Panc1 (cell line): ENCODE measurements at regions not wholly inside any gene's neighbourhood (a gene's known extent, or its start where the extent isn't known, plus 50 kb on each side); places are given as distances from the start of the nearest gene placed in this dataset.

Source experiments
- ATAC-seq: fragments of 200-7000 bp; cut with Tn5 transposase; 2 replicates; pipeline ENCODE4 v1.9.1; 2020; ENCODE audit warnings: mild to moderate bottlenecking, moderate library complexity
- BruUV-seq: library from RNA; stranded (reverse); fragments of 400-500 nt; replicated peaks from 2 replicates; lab custom pipeline; 2021; lab: Mats Ljungman, UMichigan
- CTCF ChIA-PET: fragments of 300-600 bp; sonication (Branson Sonifier 250); formaldehyde crosslinking; loops from one replicate; lab custom pipeline; 2022; ENCODE audit warnings: antibody characterized with exemption; lab: Charles Lee
- POLR2A ChIA-PET: fragments of 300-600 bp; sonication (Branson Sonifier 250); formaldehyde crosslinking; loops from one replicate; lab custom pipeline; 2022; ENCODE audit warnings: antibody characterized with exemption; lab: Charles Lee
- DNase-seq: peaks from one replicate; pipeline ENCODE4 v3.0.0-alpha.2; 2010; ENCODE audit warnings: low read depth, low spot score
- H3K27ac ChIP-seq: 2 replicates; pipeline ENCODE4 v1.5.1; 2011; ENCODE audit warnings: mild to moderate bottlenecking, low read length, inconsistent platforms
- H3K27me3 ChIP-seq: fragments of 200-500 bp; sonication (Bioruptor generic); 2 replicates; pipeline ENCODE4 v1.6.0; 2014; ENCODE audit warnings: low read length, inconsistent platforms; ENCODE audit not compliant: control insufficient read depth, insufficient read depth
- H3K36me3 ChIP-seq: fragments of 200-500 bp; sonication (Bioruptor generic); 2 replicates; pipeline ENCODE4 v1.5.1; 2014; ENCODE audit warnings: inconsistent platforms, mild to moderate bottlenecking, low read length, moderate library complexity; ENCODE audit not compliant: control insufficient read depth, insufficient read depth
- H3K4me1 ChIP-seq: 2 replicates; pipeline ENCODE4 v1.5.1; 2011; ENCODE audit warnings: inconsistent platforms, mild to moderate bottlenecking, low read length, moderate library complexity; ENCODE audit not compliant: control insufficient read depth, insufficient read depth
- H3K4me3 ChIP-seq, 2 experiments: 2 replicates each; pipeline ENCODE4 v1.5.1; 2011 to 2012; ENCODE audit warnings: low read depth in 2 of 2, low read length in 2 of 2, mild to moderate bottlenecking in 2 of 2, inconsistent platforms in 1 of 2, moderate library complexity in 1 of 2
- H3K9me3 ChIP-seq: fragments of 200-500 bp; sonication (Bioruptor generic); 2 replicates; pipeline ENCODE4 v1.5.1; 2014; ENCODE audit warnings: low read depth, mild to moderate bottlenecking, inconsistent platforms, low read length, moderate library complexity; ENCODE audit not compliant: control insufficient read depth, insufficient read depth
- CTCF ChIP-seq: fragments of 450-650 bp; IDR thresholded peaks from 2 replicates; pipeline ENCODE4 v1.5.1; 2017; ENCODE audit warnings: mild to moderate bottlenecking
- POLR2AphosphoS5 ChIP-seq: IDR thresholded peaks from 2 replicates; pipeline ENCODE4 v1.6.1; 2012; ENCODE audit warnings: mild to moderate bottlenecking, low read depth, low read length, moderate library complexity
- REST ChIP-seq, 2 experiments: IDR thresholded peaks; 2 replicates each; pipeline ENCODE4 v1.6.1; 2011 to 2012; ENCODE audit warnings: low read depth in 2 of 2, control low read depth in 1 of 2, low read length in 1 of 2, mild to moderate bottlenecking in 1 of 2, moderate library complexity in 1 of 2; ENCODE audit not compliant: insufficient read depth in 1 of 2
- SIN3A ChIP-seq: IDR thresholded peaks from 2 replicates; pipeline ENCODE4 v1.6.1; 2012; ENCODE audit warnings: low read depth, mild to moderate bottlenecking, low read length, moderate library complexity, borderline replicate concordance; ENCODE audit not compliant: insufficient read depth
- TCF7L2 ChIP-seq: IDR thresholded peaks from 2 replicates; pipeline ENCODE4 v1.6.1; 2011; ENCODE audit warnings: mild to moderate bottlenecking, low read depth, low read length, inconsistent platforms
- in situ Hi-C: cut with HindIII; loops from 2 replicates; pipeline ENCODE4 v1.10.0; 2016; ENCODE audit warnings: low sequenced_read_pairs, low pct_unique_long_range_greater_than_20kb
- intact Hi-C: fragments of 100-400 bp; cut with micrococcal nuclease; formaldehyde crosslinking; loops from one replicate; pipeline ENCODE4 v1.10.0; 2022; ENCODE audit not compliant: unreplicated experiment

DNA sequence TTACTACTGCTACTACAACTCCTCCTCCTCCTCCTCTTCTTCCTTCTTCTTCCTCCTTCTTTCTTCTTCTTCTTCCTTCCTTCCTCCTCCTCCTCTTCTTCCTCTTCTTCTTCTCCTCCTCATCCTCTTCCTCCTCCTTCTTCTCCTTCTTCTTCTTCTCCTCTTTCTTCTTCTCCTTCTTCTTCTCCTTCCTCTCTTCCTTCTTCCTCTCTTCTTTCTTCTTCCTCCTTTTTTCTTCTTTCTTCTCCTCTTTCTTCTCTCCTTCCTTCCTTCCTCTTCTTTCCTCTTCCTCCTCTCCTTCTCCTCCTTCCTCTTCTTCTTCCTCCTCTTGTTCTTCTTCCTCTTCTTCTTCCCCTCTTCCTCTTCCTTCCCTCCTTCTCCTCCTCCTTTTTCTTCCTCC is 94.7 kb upstream of the MYO16 start:
- ChIA-PET POLR2A (no interaction called here), CTCF (no interaction called here)
- Histone ChIP-seq H3K4me1 (no peaks in the 10 kb centered on the region), H3K36me3 (no peaks in the 10 kb centered on the region), H3K4me3 (no peak overlapping the region), H3K27me3 (no peaks in the 10 kb centered on the region), H3K27ac (no peak overlapping the region), H3K9me3 (no peaks in the 10 kb centered on the region)
- DNase-seq (no peak), ATAC-seq (no peak)
- no peak for TF ChIP-seq TCF7L2
- no peak for TF ChIP-seq SIN3A
- TF ChIP-seq POLR2AphosphoS5: no peak
- no peak for TF ChIP-seq CTCF
- TF ChIP-seq REST (IDR thresholded peaks at IDR 0.05; ENCODE audit: insufficient read depth in 1 of 2, low read depth in 2 of 2, low read length in 1 of 2): no peak
- no TSS peak for BruUV-seq
- intact Hi-C loops: no loop called here
- in situ Hi-C loops: no loop called here

DNA sequence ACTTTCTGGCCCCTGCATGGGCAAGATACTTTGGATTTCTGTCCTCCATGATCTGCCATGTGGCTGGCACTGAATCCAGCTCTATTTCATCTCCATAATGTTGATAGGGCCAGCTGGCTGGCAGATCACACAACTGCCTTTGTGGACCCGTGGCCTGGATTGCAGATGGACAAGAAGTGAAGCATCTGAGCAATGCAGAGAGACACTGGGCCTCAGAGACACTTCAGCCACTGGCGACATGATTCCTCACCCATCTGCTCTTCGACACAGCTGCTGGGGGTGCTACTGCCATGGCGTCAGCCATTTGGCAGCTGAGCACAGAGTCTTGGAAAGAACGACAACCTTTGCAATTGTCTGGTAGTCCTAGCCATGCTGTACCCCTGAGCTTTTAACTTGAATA is 79.5 kb upstream of the MYO16 start:
- Histone ChIP-seq H3K4me3 (no peak overlapping the region), H3K4me1 (no peaks in the 10 kb centered on the region), H3K36me3 (no peaks in the 10 kb centered on the region), H3K9me3 (no peaks in the 10 kb centered on the region), H3K27me3 (no peaks in the 10 kb centered on the region), H3K27ac (no peak overlapping the region)
- intact Hi-C loops (no loop called here), in situ Hi-C loops (no loop called here)
- POLR2A ChIA-PET: no interaction called here
- no peak for ATAC-seq
- TF ChIP-seq TCF7L2 (no peak), REST (IDR thresholded peaks at IDR 0.05; ENCODE audit: insufficient read depth in 1 of 2, low read depth in 2 of 2, low read length in 1 of 2) (no peak), CTCF (no peak), SIN3A (no peak)
- CTCF ChIA-PET: no interaction called here
- DNase-seq: no peak
- no TSS peak for BruUV-seq
